Calu3 (cell line): ENCODE measurements at regions not wholly inside any gene's neighbourhood (a gene's known extent, or its start where the extent isn't known, plus 50 kb on each side); places are given as distances from the start of the nearest gene placed in this dataset.
"Not testable (repeated sequence)": the region's sequence is repeated elsewhere in the genome, so short reads cannot be mapped to it uniquely, and the experiment has no call there.

ENCODE experiments used
- BruUV-seq: library from RNA; stranded (reverse); fragments of 400-500 nt; replicated peaks from 2 replicates; lab custom pipeline; 2021; lab: Mats Ljungman, UMichigan
- CTCF ChIA-PET: fragments of 300-600 bp; sonication (Branson Sonifier 250); formaldehyde crosslinking; loops from one replicate; lab custom pipeline; 2022; ENCODE audit warnings: antibody characterized with exemption; lab: Charles Lee
- DNase-seq: peaks from one replicate; pipeline ENCODE4 v3.0.0; 2022
- H3K27ac Mint-ChIP-seq: one replicate; pipeline ENCODE4 v1.8.0; 2022; ENCODE audit warnings: mixed read lengths; ENCODE audit not compliant: unreplicated experiment
- H3K27me3 Mint-ChIP-seq: one replicate; pipeline ENCODE4 v1.8.0; 2022; ENCODE audit warnings: mixed read lengths; ENCODE audit not compliant: unreplicated experiment
- H3K36me3 Mint-ChIP-seq: one replicate; pipeline ENCODE4 v1.8.0; 2022; ENCODE audit warnings: mild to moderate bottlenecking, moderate library complexity, mixed read lengths; ENCODE audit not compliant: insufficient read depth, unreplicated experiment
- H3K4me1 Mint-ChIP-seq: one replicate; pipeline ENCODE4 v1.8.0; 2022; ENCODE audit warnings: mild to moderate bottlenecking, low read depth, mixed read lengths; ENCODE audit not compliant: unreplicated experiment
- H3K4me3 Mint-ChIP-seq: one replicate; pipeline ENCODE4 v1.8.0; 2022; ENCODE audit warnings: mild to moderate bottlenecking, low read depth, moderate library complexity, mixed read lengths; ENCODE audit not compliant: unreplicated experiment
- H3K9me3 Mint-ChIP-seq: one replicate; pipeline ENCODE4 v1.8.0; 2022; ENCODE audit warnings: low read depth, mixed read lengths; ENCODE audit not compliant: unreplicated experiment
- CTCF ChIP-seq: fragments of 200-600 bp; IDR thresholded peaks from one replicate; pipeline ENCODE4 v1.8.0; 2022; ENCODE audit warnings: antibody characterized with exemption; ENCODE audit not compliant: unreplicated experiment
- intact Hi-C: fragments of 100-400 bp; cut with micrococcal nuclease; formaldehyde crosslinking; loops from one replicate; pipeline ENCODE4 v1.10.0; 2022; ENCODE audit not compliant: unreplicated experiment

DNA sequence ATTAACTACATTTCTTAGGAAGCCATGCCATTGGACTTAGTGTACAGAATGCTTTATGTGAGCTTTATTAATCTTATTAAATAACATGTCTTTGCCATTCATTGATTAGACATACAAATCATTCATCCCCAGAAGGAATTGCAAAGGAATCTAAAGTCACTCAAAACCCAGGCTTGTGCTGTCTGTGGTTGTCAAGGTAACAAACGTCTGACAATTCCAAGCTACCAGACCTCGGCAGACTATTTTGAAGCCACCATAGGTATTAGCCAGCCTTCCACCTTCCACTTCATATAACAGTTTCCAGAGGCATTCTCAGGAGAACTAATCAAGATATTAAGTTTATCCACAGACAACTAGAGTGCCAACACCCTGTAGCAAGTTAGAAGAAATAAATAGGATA lies 135.2 kb upstream of the TUSC1 start:
- H3K36me3 Mint-ChIP-seq: no peaks in the 10 kb centered on the region
- H3K27ac Mint-ChIP-seq: no peak overlapping the region
- no peak for TF ChIP-seq CTCF
- H3K27me3 Mint-ChIP-seq: no peaks in the 10 kb centered on the region
- H3K4me1 Mint-ChIP-seq: no peaks in the 10 kb centered on the region
- no TSS peak for BruUV-seq
- CTCF ChIA-PET: no interaction called here
- H3K4me3 Mint-ChIP-seq: no peak overlapping the region
- intact Hi-C loops: no loop called here
- peaks cover 3% of the 10 kb centered on the region for H3K9me3 Mint-ChIP-seq
- no peak for DNase-seq

- DNase-seq: no peak
- H3K4me3 Mint-ChIP-seq: no peak overlapping the region
- no peak overlapping the region for H3K27ac Mint-ChIP-seq
- no peaks in the 10 kb centered on the region for H3K27me3 Mint-ChIP-seq
- H3K4me1 Mint-ChIP-seq: no peaks in the 10 kb centered on the region
- intact Hi-C loops: no loop called here
- no TSS peak for BruUV-seq
- H3K36me3 Mint-ChIP-seq: no peaks in the 10 kb centered on the region
- TF ChIP-seq CTCF: no peak
- CTCF ChIA-PET: no interaction called here
- peaks cover 3% of the 10 kb centered on the region for H3K9me3 Mint-ChIP-seq
These were observed 130.3 kb upstream of the TUSC1 start for GRCh38 chr9:25808554-25808953.

DNA sequence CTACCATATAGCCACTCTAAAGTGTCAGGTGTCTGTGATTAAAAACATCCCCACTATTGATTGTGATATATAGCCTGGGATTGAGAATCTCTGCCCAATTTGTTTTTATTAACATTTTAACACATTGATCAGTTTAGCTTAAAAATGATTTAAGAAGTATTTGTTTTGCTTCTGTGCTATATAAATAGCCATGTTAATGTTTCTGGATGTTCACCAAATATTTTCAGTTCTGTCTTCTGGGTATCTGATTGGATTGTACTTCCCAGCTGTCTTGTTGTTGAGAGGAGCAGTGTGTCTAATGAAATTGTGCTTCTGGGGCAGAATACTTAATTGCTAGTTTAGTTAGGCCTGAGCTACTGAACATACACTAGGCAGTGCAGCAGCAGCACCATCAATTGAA lies 126.6 kb upstream of the TUSC1 start:
- Mint-ChIP-seq H3K36me3 (no peaks in the 10 kb centered on the region), H3K27ac (no peak overlapping the region), H3K9me3 (no peaks in the 10 kb centered on the region), H3K4me3 (no peak overlapping the region), H3K27me3 (no peaks in the 10 kb centered on the region), H3K4me1 (no peaks in the 10 kb centered on the region)
- TF ChIP-seq CTCF: no peak
- CTCF ChIA-PET: no interaction called here
- no TSS peak for BruUV-seq
- no peak for DNase-seq
- intact Hi-C loops: no loop called here

GRCh38 chr9:25801989-25802388 lies 123.7 kb upstream of the TUSC1 start:
- H3K4me1 Mint-ChIP-seq, H3K4me3 Mint-ChIP-seq, BruUV-seq, H3K27me3 Mint-ChIP-seq, H3K36me3 Mint-ChIP-seq, H3K9me3 Mint-ChIP-seq, H3K27ac Mint-ChIP-seq, CTCF ChIA-PET, DNase-seq, intact Hi-C loops: not testable (repeated sequence)

DNA sequence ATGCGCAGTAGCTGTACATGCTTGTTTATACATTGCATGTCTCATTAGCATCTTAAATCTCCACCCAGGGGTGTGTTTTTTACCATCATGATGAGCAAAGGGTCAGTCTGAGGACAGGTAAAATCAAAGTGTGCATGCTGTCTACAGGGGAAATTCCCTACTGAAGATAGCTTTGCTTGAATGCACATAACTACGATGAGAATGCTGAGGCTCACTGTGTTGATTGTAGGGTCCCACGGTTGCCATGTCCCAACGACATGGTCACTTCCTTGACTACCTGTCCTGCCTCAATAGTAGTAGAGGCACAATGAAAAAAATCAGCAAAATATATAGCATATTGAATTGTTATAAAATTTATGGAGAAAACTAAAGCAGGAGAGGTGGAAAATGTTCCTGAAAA lies 95.6 kb upstream of the TUSC1 start:
- Mint-ChIP-seq H3K9me3 (peaks cover 10% of the 10 kb centered on the region), H3K4me1 (no peaks in the 10 kb centered on the region), H3K4me3 (no peak overlapping the region), H3K27me3 (no peaks in the 10 kb centered on the region), H3K27ac (no peak overlapping the region), H3K36me3 (no peaks in the 10 kb centered on the region)
- BruUV-seq: no TSS peak
- no peak for DNase-seq
- no peak for TF ChIP-seq CTCF
- intact Hi-C loops: no loop called here
- CTCF ChIA-PET: no interaction called here
